ENCODE measurements at regions not wholly inside any gene's neighbourhood (a gene's known extent, or its start where the extent isn't known, plus 50 kb on each side); places are given as distances from the start of the nearest gene placed in this dataset.
"Not testable (repeated sequence)": the region's sequence is repeated elsewhere in the genome, so short reads cannot be mapped to it uniquely, and the experiment has no call there.

GRCh38 chr3:20480786-20481365 lies 294.9 kb upstream of the SGO1 start:
- DNase-seq (ENCODE audit: low read depth, low spot score) (no peak), ATAC-seq (no peak)
- no peaks in the 10 kb centered on the region for H3K27me3 ChIP-seq (ENCODE audit: control insufficient read depth, insufficient read depth, low read length)
- no peaks in the 10 kb centered on the region for H3K9me3 ChIP-seq (ENCODE audit: control insufficient read depth, insufficient read depth, low read depth, low read length)
- ChIA-PET POLR2A (no interaction called here), CTCF (no interaction called here)
- BruUV-seq (replicated peaks), result no TSS peak
- H3K4me1 ChIP-seq (ENCODE audit: control insufficient read depth, insufficient read depth, low read length), result no peaks in the 10 kb centered on the region
- no peak overlapping the region for H3K27ac ChIP-seq (ENCODE audit: low read length)
- H3K36me3 ChIP-seq (ENCODE audit: control insufficient read depth, insufficient read depth, low read length), result no peaks in the 10 kb centered on the region
- H3K4me3 ChIP-seq (ENCODE audit: low read depth in 2 of 2, low read length in 2 of 2), result no peak overlapping the region
- intact Hi-C loops (cut with micrococcal nuclease; ENCODE audit: unreplicated experiment), result no loop called here
- in situ Hi-C loops (cut with HindIII; ENCODE audit: low pct_unique_long_range_greater_than_20kb, low sequenced_read_pairs), result no loop called here
- TF ChIP-seq TCF7L2 (IDR thresholded peaks at IDR 0.05; ENCODE audit: low read depth, low read length) (no peak), CTCF (IDR thresholded peaks at IDR 0.05) (no peak), REST (IDR thresholded peaks at IDR 0.05; ENCODE audit: insufficient read depth in 1 of 2, low read depth in 2 of 2, low read length in 1 of 2) (no peak), SIN3A (IDR thresholded peaks at IDR 0.05; ENCODE audit: borderline replicate concordance, insufficient read depth, low read depth, low read length) (no peak), POLR2AphosphoS5 (IDR thresholded peaks at IDR 0.05; ENCODE audit: low read depth, low read length) (no peak)

- CTCF ChIA-PET, result no interaction called here
- Histone ChIP-seq H3K27me3 (ENCODE audit: control insufficient read depth, insufficient read depth, low read length) (no peaks in the 10 kb centered on the region), H3K4me1 (ENCODE audit: control insufficient read depth, insufficient read depth, low read length) (no peaks in the 10 kb centered on the region), H3K27ac (ENCODE audit: low read length) (no peak overlapping the region), H3K36me3 (ENCODE audit: control insufficient read depth, insufficient read depth, low read length) (no peaks in the 10 kb centered on the region), H3K9me3 (ENCODE audit: control insufficient read depth, insufficient read depth, low read depth, low read length) (no peaks in the 10 kb centered on the region), H3K4me3 (ENCODE audit: low read depth in 2 of 2, low read length in 2 of 2) (no peak overlapping the region)
- no TSS peak for BruUV-seq (replicated peaks)
- TF ChIP-seq TCF7L2 (IDR thresholded peaks at IDR 0.05; ENCODE audit: low read depth, low read length), result no peak
- no peak for TF ChIP-seq CTCF (IDR thresholded peaks at IDR 0.05)
- TF ChIP-seq REST (IDR thresholded peaks at IDR 0.05; ENCODE audit: insufficient read depth in 1 of 2, low read depth in 2 of 2, low read length in 1 of 2), result no peak
- no peak for TF ChIP-seq SIN3A (IDR thresholded peaks at IDR 0.05; ENCODE audit: borderline replicate concordance, insufficient read depth, low read depth, low read length)
- TF ChIP-seq POLR2AphosphoS5 (IDR thresholded peaks at IDR 0.05; ENCODE audit: low read depth, low read length), result no peak
- POLR2A ChIA-PET, result no interaction called here
- ATAC-seq, result no peak
- intact Hi-C loops (cut with micrococcal nuclease; ENCODE audit: unreplicated experiment) (no loop called here), in situ Hi-C loops (cut with HindIII; ENCODE audit: low pct_unique_long_range_greater_than_20kb, low sequenced_read_pairs) (no loop called here)
- no peak for DNase-seq (ENCODE audit: low read depth, low spot score)
Observed at GRCh38 chr3:20478436-20478835, 292.4 kb upstream of the SGO1 start.

- H3K36me3 ChIP-seq (ENCODE audit: control insufficient read depth, insufficient read depth, low read length); BruUV-seq (replicated peaks); H3K27ac ChIP-seq (ENCODE audit: low read length); H3K4me3 ChIP-seq (ENCODE audit: low read depth in 2 of 2, low read length in 2 of 2); DNase-seq (ENCODE audit: low read depth, low spot score); H3K27me3 ChIP-seq (ENCODE audit: control insufficient read depth, insufficient read depth, low read length); POLR2A ChIA-PET; H3K4me1 ChIP-seq (ENCODE audit: control insufficient read depth, insufficient read depth, low read length); ATAC-seq; H3K9me3 ChIP-seq (ENCODE audit: control insufficient read depth, insufficient read depth, low read depth, low read length); intact Hi-C loops (cut with micrococcal nuclease; ENCODE audit: unreplicated experiment); CTCF ChIA-PET; in situ Hi-C loops (cut with HindIII; ENCODE audit: low pct_unique_long_range_greater_than_20kb, low sequenced_read_pairs): not testable (repeated sequence)
Observed at GRCh38 chr3:20464237-20464636, 278.2 kb upstream of the SGO1 start.

Measured in Panc1 (cell line).